GM18505 (cell line): ENCODE measurements at regions not wholly inside any gene's neighbourhood (a gene's known extent, or its start where the extent isn't known, plus 50 kb on each side); places are given as distances from the start of the nearest gene placed in this dataset.
"Not testable (repeated sequence)": the region's sequence is repeated elsewhere in the genome, so short reads cannot be mapped to it uniquely, and the experiment has no call there.

Source experiments
- ATAC-seq: cut with Tn5 transposase; IDR thresholded peaks from one replicate; pipeline ENCODE4 v1.9.1; 2021; ENCODE audit not compliant: unreplicated experiment
- POLR2A ChIP-seq: IDR thresholded peaks from 4 replicates; pipeline ENCODE4 v1.6.1; 2011; ENCODE audit warnings: borderline replicate concordance; ENCODE audit not compliant: insufficient read depth, insufficient read length; ENCODE audit errors: extremely low read depth

DNA sequence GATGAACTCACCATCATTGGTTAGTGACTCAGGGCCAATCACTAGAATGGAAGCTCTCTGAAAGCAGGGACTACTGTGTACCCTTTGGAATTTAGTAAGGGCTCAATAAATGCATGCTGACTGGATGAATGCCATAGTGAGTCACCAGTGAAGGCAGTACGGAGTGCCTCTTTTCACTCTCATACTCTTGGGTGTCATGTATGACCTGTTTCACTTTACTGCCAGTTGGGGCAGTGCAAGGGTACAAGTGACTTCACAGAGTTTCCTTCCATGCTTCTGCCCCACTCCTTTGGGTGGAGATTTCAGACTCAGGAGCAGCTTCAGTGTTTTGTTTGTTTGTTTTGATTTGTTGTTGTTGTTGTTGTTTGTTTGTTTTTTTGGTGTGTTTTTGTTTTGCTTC lies 57.7 kb downstream of the SOX3 start:
- ATAC-seq = no peak
- no peak for TF ChIP-seq POLR2A

DNA sequence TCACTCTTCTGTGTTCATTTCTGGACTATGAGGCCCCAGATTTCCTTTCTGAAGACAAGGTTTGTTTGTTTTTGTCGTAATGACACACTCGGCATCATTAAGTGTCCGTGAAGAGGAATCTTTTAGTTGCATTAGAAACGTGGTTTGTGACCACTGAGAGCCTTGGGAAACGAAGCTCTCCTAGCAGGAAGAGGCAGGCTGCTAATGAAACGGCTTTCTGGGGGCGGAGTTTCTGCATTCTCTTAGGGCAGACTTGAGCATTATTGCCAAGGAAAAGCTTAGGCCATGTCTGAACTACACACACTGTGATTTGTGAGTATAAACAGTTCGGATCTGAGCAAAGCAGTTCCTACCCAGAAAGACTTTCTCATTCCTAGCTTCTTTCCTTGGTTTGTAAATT lies 64.0 kb downstream of the SOX3 start:
- TF ChIP-seq POLR2A = no peak
- ATAC-seq = no peak

DNA sequence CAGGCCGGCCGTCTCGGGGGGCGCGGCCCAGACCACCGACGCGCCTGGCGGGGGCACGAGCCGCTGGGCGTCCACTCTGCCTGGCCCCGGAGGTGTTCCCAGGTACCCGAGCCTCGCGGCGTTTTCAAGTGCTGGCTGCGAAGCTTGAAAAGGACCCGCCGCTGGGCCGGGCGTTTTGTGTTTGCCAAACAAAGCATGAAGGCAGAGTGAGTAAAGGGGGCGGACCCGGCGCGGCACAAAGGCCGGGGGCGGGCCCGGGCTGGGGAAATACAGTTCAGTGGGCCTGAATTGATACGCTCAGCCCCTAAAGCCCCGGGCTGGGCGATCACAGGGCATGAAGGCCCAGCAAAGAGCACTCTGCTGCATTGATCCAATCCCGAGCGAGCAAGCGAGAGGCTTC lies 65.4 kb downstream of the SOX3 start:
- no peak for ATAC-seq
- no peak for TF ChIP-seq POLR2A

DNA sequence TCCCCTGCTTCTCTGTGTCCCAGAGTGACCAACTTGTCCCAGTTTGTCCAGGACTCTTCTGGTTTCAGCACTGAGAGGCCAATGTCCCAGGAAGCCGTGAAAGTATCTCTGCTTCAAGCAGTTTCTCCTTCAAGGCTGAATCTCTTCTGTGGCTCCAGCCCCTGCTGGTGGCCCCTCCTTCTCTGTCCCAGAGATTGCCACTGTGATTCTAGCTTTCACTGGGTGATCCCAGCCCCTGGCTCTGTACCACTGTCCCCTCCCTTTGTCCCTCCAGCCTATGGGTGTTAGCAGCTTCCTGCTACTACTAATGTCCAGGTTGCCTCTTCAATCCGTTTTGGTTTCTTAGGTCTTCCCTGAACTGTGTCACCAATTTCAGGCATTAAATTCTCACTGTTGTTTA lies 70.5 kb downstream of the SOX3 start:
- ATAC-seq = no peak
- TF ChIP-seq POLR2A = no peak

DNA sequence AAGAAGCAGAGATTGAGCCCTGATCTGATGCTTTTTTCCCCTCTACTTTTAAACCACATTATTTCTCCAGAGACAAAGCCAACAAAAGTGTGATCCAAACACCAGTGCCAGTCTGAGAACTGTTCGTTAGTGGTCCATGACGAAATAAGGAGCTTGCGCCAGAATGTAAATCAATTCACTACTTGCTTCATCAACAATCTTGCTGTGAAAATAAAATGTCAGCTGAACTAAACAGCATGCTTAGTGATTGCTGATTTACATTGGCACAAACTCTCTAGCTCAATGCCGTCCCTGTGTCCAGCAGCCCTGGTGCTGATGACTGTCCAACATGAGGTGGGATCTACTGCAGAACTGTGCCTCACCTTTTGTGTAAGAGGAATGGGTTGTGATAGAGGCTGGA lies 71.3 kb downstream of the SOX3 start:
- no peak for TF ChIP-seq POLR2A
- no peak for ATAC-seq

DNA sequence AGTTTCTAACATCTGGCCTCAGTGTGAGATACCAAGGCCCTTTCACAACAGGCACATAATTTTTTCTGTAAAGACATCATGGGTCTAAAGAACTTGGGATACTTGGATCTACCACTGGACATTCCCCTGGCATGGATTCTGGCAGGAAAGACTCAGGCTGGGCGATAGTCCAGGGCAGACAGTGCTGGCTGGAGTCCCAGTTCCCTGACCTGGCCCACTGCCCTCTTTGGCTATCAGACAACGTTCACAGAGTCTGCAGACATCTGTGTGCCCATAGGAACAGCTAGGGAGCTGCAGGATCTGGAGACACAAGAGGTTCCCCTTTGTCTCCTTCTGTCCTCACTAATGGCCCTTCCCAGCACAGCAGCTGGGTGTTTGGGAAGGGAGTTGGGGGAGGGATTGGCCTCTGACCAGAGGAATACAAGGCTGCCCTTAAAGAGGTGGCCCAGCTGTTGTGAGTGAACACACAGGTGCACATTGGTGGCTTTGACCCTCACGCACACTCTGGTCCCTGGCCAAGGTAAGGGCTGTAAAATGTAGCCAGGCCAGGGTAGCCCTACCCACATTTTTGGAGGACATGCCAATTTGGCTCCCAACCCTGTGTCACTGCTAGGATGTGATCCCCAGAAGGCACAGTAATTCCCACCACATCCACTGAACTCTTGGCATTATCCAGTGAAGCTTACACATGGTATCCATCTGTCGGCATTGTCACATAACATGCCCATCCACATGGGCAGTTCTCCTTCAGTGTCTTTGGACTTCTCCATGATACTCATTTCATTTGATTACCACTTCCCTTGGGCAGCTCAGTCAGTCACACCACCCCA lies 72.3 kb downstream of the SOX3 start:
- no peak for ATAC-seq

DNA sequence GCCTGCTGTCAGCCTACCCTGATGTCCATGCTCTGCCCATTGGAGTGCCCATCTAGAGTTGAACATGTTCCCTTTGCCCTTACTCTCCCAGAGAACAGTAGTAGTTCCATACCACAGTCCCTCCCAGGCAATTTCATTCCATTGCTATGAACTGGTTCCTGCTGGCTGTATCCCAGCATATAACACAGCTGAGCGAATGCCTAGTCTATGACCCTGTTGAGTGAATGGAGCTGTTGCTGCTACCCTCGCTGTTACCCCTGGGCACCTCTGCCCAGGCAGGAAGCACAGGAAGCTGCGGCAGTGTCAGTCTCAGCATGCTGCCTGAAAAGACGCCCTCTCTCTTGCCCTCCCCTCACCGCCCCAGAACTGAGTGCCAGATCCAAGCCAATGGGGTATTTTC lies 73.3 kb downstream of the SOX3 start:
- no peak for ATAC-seq

More for the DNA sequence above, 72.3 kb downstream of the SOX3 start:
- no peak for TF ChIP-seq POLR2A

DNA sequence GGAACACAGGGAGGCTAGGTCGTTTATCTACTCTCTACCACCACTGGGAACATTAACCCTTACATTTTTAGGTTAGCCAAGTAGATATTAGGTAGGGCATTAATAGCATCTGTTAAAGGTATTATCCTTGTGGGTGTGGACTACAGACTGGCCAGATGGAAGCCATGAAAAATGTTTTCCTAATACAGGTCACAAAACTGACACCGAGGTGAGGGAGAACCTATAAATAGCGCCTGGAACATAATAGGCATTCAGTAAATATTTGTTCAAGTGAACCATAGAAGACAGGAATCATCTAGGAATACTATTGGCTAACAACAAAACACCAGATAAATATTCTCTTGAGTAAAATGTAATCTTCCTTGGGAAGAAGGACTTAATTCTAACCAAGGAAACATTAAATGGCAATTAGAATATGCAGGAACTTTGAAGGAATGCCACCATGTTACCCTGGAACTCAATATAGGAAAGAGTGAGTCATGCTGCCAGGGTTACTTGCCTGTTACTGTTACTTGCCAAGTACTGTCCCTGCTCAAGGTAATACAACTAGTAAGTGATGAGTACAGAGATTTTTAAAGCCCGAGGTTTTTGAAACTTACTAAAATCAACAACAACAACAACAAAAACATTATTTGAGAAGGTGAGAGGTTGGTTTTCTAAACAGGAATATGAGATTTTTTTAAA lies 79.0 kb downstream of the SOX3 start:
- TF ChIP-seq POLR2A = no peak

More for the DNA sequence above, 73.3 kb downstream of the SOX3 start:
- TF ChIP-seq POLR2A = no peak

DNA sequence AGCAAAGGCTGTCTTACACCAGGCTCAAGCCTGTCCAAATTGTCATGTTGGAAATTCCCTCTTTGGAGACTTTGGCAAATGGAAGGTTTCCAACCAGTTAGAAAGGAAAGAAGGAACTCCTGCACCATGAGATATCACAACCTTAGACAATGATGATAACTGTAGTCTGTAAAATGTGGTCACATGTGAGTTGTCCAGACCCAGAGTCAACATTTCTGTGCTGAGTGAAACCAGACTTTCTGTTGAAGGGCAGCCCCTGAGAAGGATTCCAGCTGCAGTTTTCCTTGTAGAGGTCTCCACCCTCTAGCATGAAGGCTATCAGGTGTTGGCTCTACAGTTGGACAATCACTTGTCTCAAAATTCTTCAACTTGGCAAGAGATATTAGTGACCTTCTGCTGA lies 82.4 kb downstream of the SOX3 start:
- no peak for TF ChIP-seq POLR2A
- ATAC-seq = no peak

More for the DNA sequence above, 79.0 kb downstream of the SOX3 start:
- no peak for ATAC-seq

DNA sequence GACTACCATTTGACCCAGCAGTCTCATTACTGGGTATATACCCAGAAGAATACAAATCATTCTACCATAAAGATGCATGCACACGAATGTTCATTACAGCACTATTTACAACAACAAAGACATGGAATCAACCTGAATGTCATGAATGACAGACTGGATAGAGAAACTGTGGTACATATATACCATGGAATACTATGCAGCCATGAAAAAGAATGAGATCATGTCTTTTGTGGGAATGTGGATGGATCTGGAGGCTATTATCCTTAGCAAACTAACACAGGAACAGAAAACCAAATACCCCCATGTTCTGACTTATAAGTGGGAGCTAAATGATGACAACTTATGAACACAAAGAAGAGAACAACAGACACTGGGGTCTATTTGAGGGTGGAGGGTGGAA lies 102.7 kb downstream of the SOX3 start:
- ATAC-seq = not testable (repeated sequence)

DNA sequence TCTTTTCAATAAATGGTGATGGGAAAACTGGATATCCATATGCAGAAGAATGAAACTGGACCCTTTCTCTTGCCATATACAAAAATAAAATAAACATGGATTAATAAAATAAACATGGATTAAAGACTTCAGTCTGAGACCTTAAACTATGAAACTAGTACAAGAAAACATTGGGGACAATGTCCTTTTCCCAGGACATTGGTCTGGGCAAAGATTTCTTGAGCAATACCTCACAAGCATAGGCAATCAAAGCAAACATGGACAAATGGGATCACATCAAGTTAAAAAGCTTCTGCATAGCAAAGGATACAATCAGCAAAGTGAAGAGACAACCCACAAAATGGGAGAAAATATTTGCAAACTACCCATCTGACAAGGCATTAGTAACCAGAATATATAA lies 108.5 kb downstream of the SOX3 start:
- not testable (repeated sequence) for ATAC-seq

DNA sequence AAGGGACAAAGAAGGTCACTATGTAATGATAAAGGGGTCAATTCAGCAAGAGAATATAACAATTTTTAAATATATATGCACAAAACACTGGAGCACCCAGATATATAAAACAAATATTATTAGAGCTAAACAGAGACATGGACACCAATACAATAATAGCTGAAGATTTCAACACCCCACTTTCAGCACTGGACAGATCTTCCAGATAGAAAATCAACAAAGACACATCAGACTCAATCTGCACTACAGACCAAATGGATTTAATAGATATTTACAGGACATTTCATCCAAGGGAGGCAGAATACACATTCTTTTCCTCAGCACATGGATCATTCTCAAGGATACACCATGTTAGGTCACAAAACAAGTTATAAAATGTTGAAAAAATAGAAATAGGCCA lies 111.4 kb downstream of the SOX3 start:
- ATAC-seq = no peak
- no peak for TF ChIP-seq POLR2A

DNA sequence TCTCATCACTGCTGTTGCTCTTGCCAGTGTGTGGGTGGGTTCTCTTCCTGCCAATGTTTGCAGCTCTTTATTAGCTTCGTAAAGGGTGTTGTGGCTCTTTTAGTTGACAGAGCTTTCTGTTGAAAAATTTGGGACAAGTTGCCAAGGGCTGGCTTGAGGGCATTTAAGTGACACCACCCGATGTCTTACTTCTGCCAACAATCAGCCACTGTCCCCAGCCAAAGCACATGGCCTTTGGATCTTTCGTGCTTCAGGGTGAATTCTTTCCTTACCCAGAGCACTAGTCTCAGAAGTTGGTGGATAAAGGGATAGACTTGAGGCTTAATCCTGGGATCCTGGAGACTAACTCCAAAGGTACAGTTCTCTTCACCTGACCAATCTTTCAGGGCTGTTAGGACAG lies 113.6 kb downstream of the SOX3 start:
- TF ChIP-seq POLR2A = no peak
- ATAC-seq = no peak

DNA sequence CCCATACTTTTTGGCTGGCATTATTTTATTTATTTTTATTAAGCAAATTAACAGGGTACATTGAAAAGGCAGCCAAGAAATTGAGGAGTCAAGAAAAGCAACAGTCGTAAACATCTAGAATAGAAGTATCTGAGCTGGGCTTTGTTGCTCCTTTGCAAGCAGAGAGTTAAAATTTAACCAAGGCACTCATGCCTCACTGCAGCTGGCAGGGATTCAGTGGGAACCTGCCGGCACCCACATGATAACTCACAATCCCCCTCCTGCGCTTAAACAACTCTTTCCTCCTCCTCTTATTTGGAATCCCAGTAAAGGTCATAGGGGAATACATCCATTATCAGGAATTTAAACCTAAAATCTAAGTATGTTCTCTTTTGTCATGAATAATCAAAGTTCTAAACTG lies 115.5 kb downstream of the SOX3 start:
- ATAC-seq = no peak
- no peak for TF ChIP-seq POLR2A
